K562 (cell line): ENCODE measurements at regions not wholly inside any gene's neighbourhood (a gene's known extent, or its start where the extent isn't known, plus 50 kb on each side); places are given as distances from the start of the nearest gene placed in this dataset.
A peak's percentile ranks its signal among the peaks of the same experiment; 100 is the strongest.
"Not testable (repeated sequence)": the region's sequence is repeated elsewhere in the genome, so short reads cannot be mapped to it uniquely, and the experiment has no call there.

Experiments
- ATAC-seq: fragments of 200-7000 bp; cut with Tn5 transposase; 3 replicates; pipeline ENCODE4 v1.9.1; 2020; ENCODE audit warnings: moderate library complexity
- BruUV-seq: library from RNA; stranded (reverse); fragments of 400-500 nt; replicated peaks from 2 replicates; lab custom pipeline; 2021; lab: Mats Ljungman, UMichigan
- CTCF ChIA-PET: fragments of 300-600 bp; formaldehyde crosslinking; extraction: SDS; loops from one replicate; lab custom pipeline; 2021; ENCODE audit warnings: low intra/inter-chr PET ratio; lab: Yijun Ruan, JAX
- POLR2A ChIA-PET: fragments of 300-600, 350-650 bp; sonication (Branson Sonifier 250); formaldehyde crosslinking; extraction: SDS; loops from one replicate; lab custom pipeline; 2021; ENCODE audit warnings: antibody characterized with exemption, inconsistent platforms; lab: Yijun Ruan, JAX
- DNase-seq, 4 experiments: peaks; one replicate each; pipeline versions ENCODE4 v3.0.0 to v3.0.0-alpha.2; 2011 to 2018; ENCODE audit warnings: low spot score in 3 of 4, mixed read lengths in 3 of 4; ENCODE audit errors: extremely low read depth in 1 of 4
- FAIRE-seq: peaks from 2 replicates; lab custom pipeline; 2011; peaks lifted over from hg19 to GRCh38; lab: Jason Lieb, UNC
- H2AFZ ChIP-seq: 2 replicates; pipeline ENCODE4 v1.6.0; 2011; ENCODE audit warnings: low read depth, low read length, control low read depth, inconsistent platforms
- H3K27ac ChIP-seq: fragments of 200-600 bp; 3 replicates; pipeline ENCODE4 v1.8.0; 2011; ENCODE audit warnings: low read depth, mild to moderate bottlenecking, control low read depth, inconsistent platforms, low read length, moderate library complexity, mixed read lengths; ENCODE audit errors: extremely low read depth
- H3K27me3 ChIP-seq, 2 experiments: fragments of 300-600 bp in 1 of 2; 2 replicates in 1 of 2; 3 replicates in 1 of 2; pipeline versions ENCODE4 v1.6.0 to v1.8.0; 2011; ENCODE audit warnings: inconsistent platforms in 2 of 2, low read length in 2 of 2, mild to moderate bottlenecking in 1 of 2, mixed read lengths in 1 of 2, moderate library complexity in 1 of 2; ENCODE audit not compliant: control insufficient read depth in 2 of 2, insufficient read depth in 2 of 2
- H3K36me3 ChIP-seq: fragments of 300-600 bp; 3 replicates; pipeline ENCODE4 v1.8.0; 2011; ENCODE audit warnings: mild to moderate bottlenecking, low read length, inconsistent platforms; ENCODE audit not compliant: control insufficient read depth, insufficient read depth
- H3K4me1 ChIP-seq, 2 experiments: fragments of 200-600 bp in 1 of 2; replicated peaks in 1 of 2; 2 replicates in 1 of 2; 3 replicates in 1 of 2; pipeline versions ENCODE4 v1.5.1 to v1.8.0; 2011; ENCODE audit warnings: inconsistent platforms in 2 of 2, low read length in 2 of 2, mild to moderate bottlenecking in 1 of 2, mixed read lengths in 1 of 2, moderate library complexity in 1 of 2; ENCODE audit not compliant: control insufficient read depth in 2 of 2, insufficient read depth in 2 of 2
- H3K4me2 ChIP-seq: 2 replicates; pipeline ENCODE4 v1.6.1; 2011; ENCODE audit warnings: low read length, control low read depth, inconsistent platforms, mixed read lengths; ENCODE audit not compliant: insufficient read depth
- H3K4me3 ChIP-seq: fragments of 200-600 bp; sonication (generic), shearing (Covaris generic); 2 replicates; pipeline ENCODE4 v1.5.1; 2016; ENCODE audit warnings: control low read depth, inconsistent platforms
- H3K79me2 ChIP-seq: fragments of 200-600 bp; 3 replicates; pipeline ENCODE4 v1.8.0; 2011; ENCODE audit warnings: low read length, inconsistent platforms; ENCODE audit not compliant: control insufficient read depth, insufficient read depth
- H3K9ac ChIP-seq, 2 experiments: 2 replicates each; pipeline versions ENCODE4 v1.6.0 to v1.6.1; 2011; ENCODE audit warnings: low read depth in 2 of 2, low read length in 2 of 2, control low read depth in 1 of 2, inconsistent platforms in 1 of 2, mild to moderate bottlenecking in 1 of 2, mixed read lengths in 1 of 2; ENCODE audit not compliant: insufficient read depth in 1 of 2
- H3K9me1 ChIP-seq: one replicate; pipeline ENCODE4 v1.6.0; 2011; ENCODE audit warnings: inconsistent platforms, mild to moderate bottlenecking, low read length, moderate library complexity; ENCODE audit not compliant: control insufficient read depth, insufficient read depth
- H3K9me3 ChIP-seq: replicated peaks from 2 replicates; pipeline ENCODE4 v1.5.1; 2011; ENCODE audit warnings: low read depth, low read length, inconsistent platforms; ENCODE audit not compliant: control insufficient read depth, insufficient read depth
- H4K20me1 ChIP-seq: replicated peaks from 2 replicates; pipeline ENCODE4 v1.6.1; 2011; ENCODE audit warnings: low read length, inconsistent platforms, mixed read lengths; ENCODE audit not compliant: control insufficient read depth, insufficient read depth
- AFF1 ChIP-seq, 2 experiments: fragments of 450-650 bp; IDR thresholded peaks; 2 replicates each; pipeline ENCODE4 v1.6.1; 2018; ENCODE audit warnings: mild to moderate bottlenecking in 2 of 2, low read depth in 1 of 2; ENCODE audit not compliant: partially characterized antibody in 2 of 2
- TRIM24 ChIP-seq, 2 experiments: fragments of 450-650 bp; IDR thresholded peaks; 2 replicates each; pipeline ENCODE4 v1.6.1; 2016
- WGBS: fragments of 100-300 bp; shearing (Covaris generic); methylation state at CpG from one replicate; pipeline ENCODE4 v1.1.6; 2016; ENCODE audit warnings: low coverage, mixed read lengths; ENCODE audit not compliant: insufficient coverage; ENCODE audit errors: missing lambda C conversion rate; 5-methylcytosine and 5-hydroxymethylcytosine counted together
- in situ Hi-C: fragments of 300-500 bp; cut with MboI; formaldehyde crosslinking; loops from 4 replicates; pipeline ENCODE4 v1.15.0; 2018; ENCODE audit warnings: inconsistent platforms, mixed read lengths
- intact Hi-C: fragments of 100-400 bp; cut with micrococcal nuclease; formaldehyde crosslinking; loops from 2 replicates; pipeline ENCODE4 v1.14.2; 2022

GRCh38 chr1:166685891-166686290 lies 153.4 kb upstream of the POGK start:
- in situ Hi-C loops, H3K4me1 ChIP-seq, H3K9ac ChIP-seq, ATAC-seq, H4K20me1 ChIP-seq, H3K9me3 ChIP-seq, FAIRE-seq, H3K27ac ChIP-seq, H2AFZ ChIP-seq, H3K4me3 ChIP-seq, H3K9me1 ChIP-seq, DNase-seq, intact Hi-C loops, BruUV-seq, H3K36me3 ChIP-seq, H3K27me3 ChIP-seq, H3K4me2 ChIP-seq, H3K79me2 ChIP-seq: not testable (repeated sequence)
- 8% methylated on average over 1 of the region's 1 CpG for WGBS
- TF ChIP-seq AFF1 (IDR thresholded peaks at IDR 0.05; ENCODE audit: low read depth in 1 of 2, partially characterized antibody in 2 of 2) (peak in 1 of 2 experiments; percentile 99), TRIM24 (IDR thresholded peaks at IDR 0.05) (peak in 1 of 2 experiments; percentile 20; a peak in 2 of 4 replicates)
- CTCF ChIA-PET = interaction anchor here (0.6 kb wide), 1 partner anchor 1086 kb away, joined by 3 read pairs; no protein-coding TSS in a partner anchor
- POLR2A ChIA-PET = interaction anchor here (0.9 kb wide), 1 partner anchor 44 kb away, joined by 3 read pairs; no protein-coding TSS in a partner anchor

- CTCF ChIA-PET, H4K20me1 ChIP-seq, BruUV-seq, H3K27ac ChIP-seq, DNase-seq, intact Hi-C loops, H3K9me1 ChIP-seq, in situ Hi-C loops, H3K4me2 ChIP-seq, H3K9me3 ChIP-seq, H3K79me2 ChIP-seq, H3K36me3 ChIP-seq, H3K9ac ChIP-seq, H2AFZ ChIP-seq, FAIRE-seq, ATAC-seq, H3K4me3 ChIP-seq, H3K27me3 ChIP-seq: not testable (repeated sequence)
- peaks cover 4 to 42% of the 10 kb centered on the region in 2 experiments; a peak in 4 of 5 replicates for H3K4me1 ChIP-seq
- 71% methylated on average over 3 of the region's 3 CpGs for WGBS
- POLR2A ChIA-PET = interaction anchor here (1.2 to 3.0 kb wide), 2 partner anchors 9 to 12 kb away, joined by 4 to 16 read pairs; no protein-coding TSS in a partner anchor
Observed at GRCh38 chr1:166690596-166690995, 148.7 kb upstream of the POGK start.
